SK-N-SH treated with all-trans-retinoic acid at 6 μM for 48 hours (cell line): ENCODE measurements at regions not wholly inside any gene's neighbourhood (a gene's known extent, or its start where the extent isn't known, plus 50 kb on each side); places are given as distances from the start of the nearest gene placed in this dataset.

Experiments
- ARNTL ChIP-seq: fragments of 450-650 bp; formaldehyde crosslinking; IDR thresholded peaks from 2 replicates; pipeline ENCODE4 v1.5.0; 2020; ENCODE audit warnings: low read depth, mild to moderate bottlenecking, moderate library complexity, borderline replicate concordance
- OSR1 ChIP-seq: fragments of 250-450 bp; sonication (Bioruptor Pico); IDR thresholded peaks from 2 replicates; pipeline ENCODE4 v1.8.0; 2022; ENCODE audit warnings: moderate library complexity, mild to moderate bottlenecking, inconsistent platforms
- TOX ChIP-seq: fragments of 250-450 bp; sonication (Bioruptor Pico); IDR thresholded peaks from 2 replicates; pipeline ENCODE4 v1.8.0; 2021; ENCODE audit warnings: mild to moderate bottlenecking, moderate library complexity, borderline replicate concordance
- ZFP3 ChIP-seq: fragments of 250-450 bp; sonication (Bioruptor Pico); IDR thresholded peaks from 2 replicates; pipeline ENCODE4 v1.5.0; 2020; ENCODE audit warnings: mild to moderate bottlenecking, moderate library complexity
- ZFP30 ChIP-seq: fragments of 450-650 bp; formaldehyde crosslinking; IDR thresholded peaks from 2 replicates; pipeline ENCODE4 v1.5.0; 2022; ENCODE audit warnings: mild to moderate bottlenecking, moderate library complexity
- ZNF565 ChIP-seq: fragments of 450-650 bp; formaldehyde crosslinking; conservative IDR thresholded peaks from 2 replicates; pipeline ENCODE4 v1.5.0; 2020; ENCODE audit warnings: low read depth, mild to moderate bottlenecking, moderate library complexity
- TF ChIP-seq, protein P1 (sequence below): fragments of 250-450 bp; sonication (Bioruptor Pico); IDR thresholded peaks from 2 replicates; pipeline ENCODE4 v1.5.1; 2020; ENCODE audit warnings: low read depth, mild to moderate bottlenecking, moderate library complexity

DNA sequence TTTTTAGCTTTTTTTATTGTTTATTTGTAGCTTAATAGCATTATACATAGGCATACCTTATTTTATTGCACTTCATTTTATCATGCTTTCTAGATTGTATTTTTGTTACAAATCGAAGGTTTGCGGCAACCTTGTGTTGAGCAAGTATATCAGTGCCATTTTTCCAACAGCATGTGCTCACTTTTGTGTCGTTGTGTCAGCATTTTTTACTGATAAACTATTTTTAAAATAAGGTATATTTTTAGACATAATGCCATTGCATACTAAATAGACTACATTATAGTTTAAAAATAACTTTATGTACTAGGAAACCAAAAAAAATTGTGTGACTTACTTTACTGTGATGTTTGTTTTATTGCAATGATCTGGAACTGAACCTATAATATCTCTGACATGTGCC is 56.2 kb upstream of the RESF1 start:
- TF ChIP-seq ZNF565 (no peak), ARNTL (CRISPR knock-in tag) (no peak), ZFP30 (CRISPR knock-in tag) (no peak), TOX (CRISPR knock-in tag) (no peak), ZFP3 (no peak), OSR1 (CRISPR knock-in tag) (no peak)
- TF ChIP-seq, protein P1, sequence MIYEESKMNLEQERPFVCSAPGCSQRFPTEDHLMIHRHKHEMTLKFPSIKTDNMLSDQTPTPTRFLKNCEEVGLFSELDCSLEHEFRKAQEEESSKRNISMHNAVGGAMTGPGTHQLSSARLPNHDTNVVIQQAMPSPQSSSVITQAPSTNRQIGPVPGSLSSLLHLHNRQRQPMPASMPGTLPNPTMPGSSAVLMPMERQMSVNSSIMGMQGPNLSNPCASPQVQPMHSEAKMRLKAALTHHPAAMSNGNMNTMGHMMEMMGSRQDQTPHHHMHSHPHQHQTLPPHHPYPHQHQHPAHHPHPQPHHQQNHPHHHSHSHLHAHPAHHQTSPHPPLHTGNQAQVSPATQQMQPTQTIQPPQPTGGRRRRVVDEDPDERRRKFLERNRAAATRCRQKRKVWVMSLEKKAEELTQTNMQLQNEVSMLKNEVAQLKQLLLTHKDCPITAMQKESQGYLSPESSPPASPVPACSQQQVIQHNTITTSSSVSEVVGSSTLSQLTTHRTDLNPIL (CRISPR knock-in tag): no peak
